HEK293T (cell line): ENCODE measurements at regions not wholly inside any gene's neighbourhood (a gene's known extent, or its start where the extent isn't known, plus 50 kb on each side); places are given as distances from the start of the nearest gene placed in this dataset.

ENCODE experiments used
- CTCF ChIA-PET: fragments of 350-600 bp; formaldehyde crosslinking; extraction: SDS; loops from one replicate; lab custom pipeline; 2021; ENCODE audit warnings: antibody characterized with exemption, inconsistent platforms; lab: Yijun Ruan, JAX
- POLR2A ChIA-PET: fragments of 350-600 bp; formaldehyde crosslinking; extraction: SDS; loops from one replicate; lab custom pipeline; 2020; ENCODE audit warnings: antibody characterized with exemption, inconsistent platforms; lab: Yijun Ruan, JAX
- DNase-seq: peaks from one replicate; pipeline ENCODE4 v3.0.0; 2012; ENCODE audit warnings: mixed read lengths; ENCODE audit errors: extremely low spot score
- ARNT ChIP-seq: fragments of 450-650 bp; IDR thresholded peaks from 2 replicates; pipeline ENCODE4 v1.6.1; 2017; ENCODE audit warnings: mild to moderate bottlenecking
- BHLHE40 ChIP-seq: fragments of 450-650 bp; IDR thresholded peaks from 2 replicates; pipeline ENCODE4 v1.6.1; 2016; ENCODE audit warnings: mild to moderate bottlenecking, moderate library complexity, borderline replicate concordance
- CTBP1 ChIP-seq: fragments of 450-650 bp; IDR thresholded peaks from 2 replicates; pipeline ENCODE4 v1.6.1; 2016; ENCODE audit warnings: borderline replicate concordance
- ELF4 ChIP-seq: fragments of 450-650 bp; IDR thresholded peaks from 2 replicates; pipeline ENCODE4 v1.6.1; 2017; ENCODE audit warnings: antibody characterized with exemption
- FOXA1 ChIP-seq: fragments of 450-650 bp; IDR thresholded peaks from 2 replicates; pipeline ENCODE4 v1.6.1; 2016; ENCODE audit warnings: mild to moderate bottlenecking
- FOXK2 ChIP-seq: fragments of 450-650 bp; IDR thresholded peaks from 2 replicates; pipeline ENCODE4 v1.6.1; 2016; ENCODE audit warnings: mild to moderate bottlenecking
- FOXM1 ChIP-seq: fragments of 450-650 bp; IDR thresholded peaks from 2 replicates; pipeline ENCODE4 v1.6.1; 2017; ENCODE audit warnings: mild to moderate bottlenecking, borderline replicate concordance
- HDGF ChIP-seq: fragments of 450-650 bp; IDR thresholded peaks from 2 replicates; pipeline ENCODE4 v1.6.1; 2017; ENCODE audit warnings: antibody characterized with exemption, borderline replicate concordance
- L3MBTL2 ChIP-seq: fragments of 450-650 bp; conservative IDR thresholded peaks from 2 replicates; pipeline ENCODE4 v1.6.1; 2016; ENCODE audit warnings: mild to moderate bottlenecking
- LEF1 ChIP-seq: fragments of 450-650 bp; IDR thresholded peaks from 2 replicates; pipeline ENCODE4 v1.6.1; 2017; ENCODE audit warnings: mild to moderate bottlenecking, borderline replicate concordance
- NFRKB ChIP-seq: fragments of 450-650 bp; IDR thresholded peaks from 2 replicates; pipeline ENCODE4 v1.6.1; 2016; ENCODE audit warnings: mild to moderate bottlenecking, moderate library complexity
- SP1 ChIP-seq: fragments of 450-650 bp; IDR thresholded peaks from 2 replicates; pipeline ENCODE4 v1.6.1; 2017
- SUZ12 ChIP-seq: fragments of 450-650 bp; IDR thresholded peaks from 2 replicates; pipeline ENCODE4 v1.6.1; 2016; ENCODE audit warnings: mild to moderate bottlenecking
- TARDBP ChIP-seq: fragments of 450-650 bp; IDR thresholded peaks from 2 replicates; pipeline ENCODE4 v1.6.1; 2016
- ZNF384 ChIP-seq: fragments of 450-650 bp; IDR thresholded peaks from 2 replicates; pipeline ENCODE4 v1.6.1; 2016
- TF ChIP-seq, protein P1 (sequence below): fragments of 450-650 bp; IDR thresholded peaks from 2 replicates; pipeline ENCODE4 v1.6.1; 2016

DNA sequence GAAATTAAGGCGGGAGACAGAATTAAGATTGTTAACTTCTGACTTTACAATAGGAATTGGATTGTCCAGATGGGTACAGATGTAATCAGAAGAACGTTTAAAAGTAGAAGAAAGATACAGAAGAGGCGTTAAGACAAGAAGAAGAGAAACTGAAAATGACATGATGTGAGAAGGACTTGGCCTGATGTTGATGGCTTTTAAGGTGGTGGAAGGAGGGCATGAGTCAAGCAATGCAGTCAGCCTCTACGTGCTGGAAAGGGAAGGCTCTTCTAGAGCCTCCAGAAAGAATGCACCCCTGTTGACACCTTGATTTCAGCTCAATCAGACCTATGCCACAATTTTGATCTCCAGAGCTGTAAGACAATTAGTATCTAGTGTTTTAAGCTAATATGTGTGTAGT lies 466.9 kb upstream of the LRRC4C start:
- ChIA-PET CTCF (no interaction called here), POLR2A (no interaction called here)
- no peak for TF ChIP-seq ZNF384
- TF ChIP-seq, protein P1, sequence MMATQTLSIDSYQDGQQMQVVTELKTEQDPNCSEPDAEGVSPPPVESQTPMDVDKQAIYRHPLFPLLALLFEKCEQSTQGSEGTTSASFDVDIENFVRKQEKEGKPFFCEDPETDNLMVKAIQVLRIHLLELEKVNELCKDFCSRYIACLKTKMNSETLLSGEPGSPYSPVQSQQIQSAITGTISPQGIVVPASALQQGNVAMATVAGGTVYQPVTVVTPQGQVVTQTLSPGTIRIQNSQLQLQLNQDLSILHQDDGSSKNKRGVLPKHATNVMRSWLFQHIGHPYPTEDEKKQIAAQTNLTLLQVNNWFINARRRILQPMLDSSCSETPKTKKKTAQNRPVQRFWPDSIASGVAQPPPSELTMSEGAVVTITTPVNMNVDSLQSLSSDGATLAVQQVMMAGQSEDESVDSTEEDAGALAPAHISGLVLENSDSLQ, result no peak
- TF ChIP-seq TARDBP, result no peak
- no peak for TF ChIP-seq FOXK2
- no peak for TF ChIP-seq FOXM1
- TF ChIP-seq FOXA1, result no peak
- no peak for TF ChIP-seq ELF4
- no peak for TF ChIP-seq SUZ12
- no peak for TF ChIP-seq CTBP1
- TF ChIP-seq HDGF, result no peak
- DNase-seq, result no peak

- ChIA-PET CTCF (no interaction called here), POLR2A (no interaction called here)
- TF ChIP-seq FOXM1, result no peak
- no peak for TF ChIP-seq SUZ12
- TF ChIP-seq L3MBTL2, result no peak
- no peak for TF ChIP-seq TARDBP
- no peak for TF ChIP-seq LEF1
- no peak for TF ChIP-seq FOXK2
- no peak for TF ChIP-seq HDGF
- TF ChIP-seq ARNT, result no peak
- TF ChIP-seq FOXA1, result no peak
- TF ChIP-seq, protein P1, result no peak
- no peak for TF ChIP-seq NFRKB
- no peak for TF ChIP-seq SP1
- DNase-seq, result no peak
These were observed 475.8 kb upstream of the LRRC4C start for GRCh38 chr11:41935241-41935640.

DNA sequence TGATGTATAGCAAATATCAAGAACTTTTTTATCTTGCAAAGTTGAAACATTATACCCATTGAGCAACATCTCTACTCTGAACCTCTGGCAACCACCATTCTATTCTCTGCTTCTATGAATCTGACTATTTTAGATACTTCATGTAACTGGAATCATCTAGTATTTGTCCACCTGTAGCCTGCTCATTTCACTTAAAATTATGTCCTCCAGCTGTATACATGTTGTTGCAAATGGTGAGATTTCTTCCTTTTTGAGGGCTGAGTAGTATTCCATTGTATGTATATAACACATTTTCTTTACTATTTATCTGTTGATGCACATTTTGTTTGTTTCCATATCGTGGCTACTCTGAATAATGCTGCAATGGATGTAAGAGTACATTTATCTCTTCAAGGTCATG lies 476.3 kb upstream of the LRRC4C start:
- POLR2A ChIA-PET, result no interaction called here
- CTCF ChIA-PET, result no interaction called here
- TF ChIP-seq TARDBP, result no peak
- TF ChIP-seq SP1, result no peak
- TF ChIP-seq L3MBTL2, result no peak
- no peak for TF ChIP-seq ARNT
- TF ChIP-seq FOXA1, result no peak
- no peak for TF ChIP-seq CTBP1
- no peak for TF ChIP-seq FOXM1
- TF ChIP-seq ELF4, result no peak
- no peak for DNase-seq

- TF ChIP-seq TARDBP (no peak), SP1 (no peak), BHLHE40 (no peak), HDGF (no peak), L3MBTL2 (no peak), LEF1 (no peak), NFRKB (no peak), ZNF384 (no peak), SUZ12 (no peak), ELF4 (no peak), FOXA1 (no peak), FOXK2 (no peak), CTBP1 (no peak), ARNT (no peak), FOXM1 (no peak)
- TF ChIP-seq, protein P1, result no peak
- CTCF ChIA-PET, result no interaction called here
- no peak for DNase-seq
- POLR2A ChIA-PET, result no interaction called here
These were observed 484.2 kb upstream of the LRRC4C start for GRCh38 chr11:41943656-41944055.

DNA sequence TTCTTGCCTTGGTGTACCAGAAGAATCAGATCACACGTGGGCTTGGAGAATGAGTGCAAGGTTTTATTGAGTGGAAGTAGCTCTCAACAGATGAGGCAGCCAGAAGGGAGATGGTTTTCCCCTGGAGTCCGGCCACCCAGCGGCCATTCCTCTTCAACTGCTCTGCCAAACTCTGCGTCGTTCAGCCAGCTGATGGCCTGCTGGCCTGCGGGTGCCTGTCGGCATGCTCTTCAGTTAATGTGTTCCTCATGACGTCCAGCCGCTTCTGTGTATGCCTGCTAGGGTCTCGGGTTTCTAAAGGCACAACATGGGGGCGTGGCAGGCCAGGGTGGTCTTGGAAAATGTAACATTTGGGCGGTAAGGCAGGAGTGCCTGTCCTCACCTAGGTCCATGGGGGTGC lies 487.9 kb upstream of the LRRC4C start:
- CTCF ChIA-PET, result no interaction called here
- DNase-seq, result no peak
- no peak for TF ChIP-seq SUZ12
- POLR2A ChIA-PET, result no interaction called here

DNA sequence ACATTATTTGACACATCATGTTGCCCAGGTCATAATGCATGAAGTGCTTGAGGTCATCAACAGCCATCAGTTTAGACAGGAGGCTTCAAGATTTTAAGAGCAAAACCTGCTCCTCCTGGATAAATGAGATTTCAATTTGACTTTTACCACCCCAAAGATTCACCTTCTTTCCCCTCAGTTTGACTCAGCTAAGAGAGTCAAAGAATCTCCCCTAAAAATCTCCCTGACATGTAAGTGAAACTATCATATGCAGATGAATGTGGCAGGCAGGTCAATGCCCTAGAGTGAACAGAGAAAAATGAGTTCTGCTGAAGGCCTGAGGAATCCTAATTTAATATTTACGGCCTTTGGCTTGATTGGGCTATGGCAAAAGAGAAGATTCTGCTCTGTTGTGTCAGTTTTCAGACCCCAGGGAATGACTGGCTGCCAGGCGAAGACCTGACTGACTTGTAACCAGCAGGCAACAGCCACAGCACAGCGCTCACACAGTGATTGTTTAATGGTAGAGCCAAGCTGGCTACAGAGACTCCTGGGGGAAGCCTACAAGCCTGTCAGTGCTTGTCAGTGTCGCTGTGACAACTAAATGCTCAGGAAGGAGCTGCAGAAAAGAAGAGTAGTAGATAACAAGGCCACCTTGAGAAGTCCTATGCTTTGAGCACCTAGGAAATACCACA lies 491.2 kb upstream of the LRRC4C start:
- ChIA-PET CTCF (no interaction called here), POLR2A (no interaction called here)
- no peak for DNase-seq
- no peak for TF ChIP-seq FOXK2
- TF ChIP-seq L3MBTL2, result no peak
- no peak for TF ChIP-seq ZNF384
- no peak for TF ChIP-seq SUZ12
- no peak for TF ChIP-seq FOXA1
- TF ChIP-seq TARDBP, result no peak
- no peak for TF ChIP-seq BHLHE40
- no peak for TF ChIP-seq ELF4
- TF ChIP-seq ARNT, result no peak

GRCh38 chr11:41954034-41954433 lies 494.6 kb upstream of the LRRC4C start:
- ChIA-PET POLR2A (no interaction called here), CTCF (no interaction called here)
- DNase-seq, result no peak
- TF ChIP-seq CTBP1 (no peak), TARDBP (no peak), LEF1 (no peak), HDGF (no peak), SUZ12 (no peak)
